IPS-18c (cell line): ENCODE measurements at regions not wholly inside any gene's neighbourhood (a gene's known extent, or its start where the extent isn't known, plus 50 kb on each side); places are given as distances from the start of the nearest gene placed in this dataset.
A peak's percentile ranks its signal among the peaks of the same experiment; 100 is the strongest.
"Not testable (repeated sequence)": the region's sequence is repeated elsewhere in the genome, so short reads cannot be mapped to it uniquely, and the experiment has no call there.

Experiments used
- H3K4me3 ChIP-seq: 2 replicates; pipeline ENCODE4 v1.7.0; 2013; ENCODE audit warnings: low read depth, mild to moderate bottlenecking, low read length, moderate library complexity; ENCODE audit not compliant: insufficient read depth
- H3K9me3 ChIP-seq: one replicate; pipeline ENCODE4 v1.6.1; 2013; ENCODE audit warnings: mild to moderate bottlenecking, low read length, moderate library complexity; ENCODE audit not compliant: control insufficient read depth, insufficient read depth

DNA sequence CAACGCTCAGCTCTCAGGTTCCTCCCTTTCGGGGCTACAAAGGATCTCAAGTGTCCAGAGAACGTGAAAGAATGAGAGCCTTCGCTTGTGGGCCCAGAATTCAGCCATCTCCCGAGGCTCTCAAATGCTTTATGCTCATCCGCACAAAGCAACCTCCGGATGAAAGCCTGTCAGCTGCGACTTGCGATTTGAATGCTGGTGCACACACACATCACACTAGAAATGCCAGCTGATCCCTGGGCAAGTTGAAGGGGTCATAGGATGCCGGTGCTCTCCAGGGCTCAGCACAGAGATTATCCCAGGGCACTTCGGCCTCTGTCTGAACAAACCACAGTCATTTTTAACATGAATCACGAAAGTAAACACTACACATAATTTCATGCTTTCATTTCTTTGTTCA is 141.8 kb upstream of the MYT1L start:
- H3K9me3 ChIP-seq = peaks cover 2% of the 10 kb centered on the region
- H3K4me3 ChIP-seq = no peak overlapping the region

DNA sequence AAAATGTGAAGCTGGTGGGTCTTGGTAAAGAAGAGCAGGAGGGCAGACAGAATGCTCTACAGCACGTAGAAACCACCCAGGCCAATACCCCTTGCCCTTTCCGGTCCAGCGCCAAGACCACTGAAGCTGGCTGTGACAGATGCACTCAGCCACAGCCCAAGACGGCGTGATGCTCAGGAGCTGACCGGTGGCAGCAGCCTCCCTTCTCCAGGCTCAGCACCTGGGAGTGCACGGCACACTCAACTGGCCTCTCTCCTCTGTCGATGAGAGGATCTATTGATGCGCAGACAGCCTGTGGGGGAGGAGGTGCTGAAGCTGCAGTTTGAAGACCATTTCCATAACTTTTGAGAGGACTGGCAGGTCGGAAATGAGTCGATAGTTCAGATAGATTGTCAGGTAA is 141.0 kb upstream of the MYT1L start:
- H3K4me3 ChIP-seq = no peak overlapping the region
- peaks cover 2% of the 10 kb centered on the region for H3K9me3 ChIP-seq

DNA sequence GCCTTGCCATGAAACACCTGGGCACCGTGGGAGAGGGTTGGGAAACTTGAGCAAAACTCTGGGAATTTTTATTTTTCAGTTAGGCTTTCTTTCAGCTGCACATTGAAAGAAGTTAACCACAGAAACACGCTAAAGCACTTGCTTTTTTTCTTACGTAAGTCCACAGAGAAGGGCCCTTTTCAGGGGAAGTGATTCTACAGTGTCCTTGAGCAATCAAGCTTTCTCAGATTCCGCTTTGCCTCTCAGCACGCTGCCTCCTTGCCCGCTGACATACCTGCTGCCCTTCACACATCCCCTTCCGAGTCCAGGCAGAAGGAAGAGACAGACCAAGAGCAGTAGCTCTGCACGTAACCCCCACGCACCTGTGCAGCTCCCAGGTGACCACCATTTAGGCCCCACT is 135.5 kb upstream of the MYT1L start:
- Histone ChIP-seq H3K4me3 (no peak overlapping the region), H3K9me3 (no peaks in the 10 kb centered on the region)

DNA sequence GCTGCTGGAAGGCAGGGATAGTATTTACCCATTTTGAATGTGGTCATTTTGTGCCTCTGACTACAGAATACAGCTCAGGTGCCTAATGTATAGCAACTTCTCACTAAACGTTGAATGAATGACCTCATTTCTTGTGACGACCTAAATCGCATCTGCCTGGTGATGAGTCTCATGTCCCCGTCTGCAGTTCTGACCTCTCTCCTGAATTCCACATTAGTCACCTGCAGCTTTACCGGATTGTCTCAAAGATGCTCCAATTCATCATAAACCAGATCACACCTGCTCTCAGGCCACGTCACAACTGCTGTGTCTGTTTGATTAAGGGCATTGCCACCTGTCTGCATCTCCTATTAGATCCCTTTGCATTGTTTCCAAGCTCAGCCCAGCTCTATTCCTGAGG is 133.6 kb upstream of the MYT1L start:
- Histone ChIP-seq H3K9me3 (peaks cover 3% of the 10 kb centered on the region), H3K4me3 (no peak overlapping the region)

DNA sequence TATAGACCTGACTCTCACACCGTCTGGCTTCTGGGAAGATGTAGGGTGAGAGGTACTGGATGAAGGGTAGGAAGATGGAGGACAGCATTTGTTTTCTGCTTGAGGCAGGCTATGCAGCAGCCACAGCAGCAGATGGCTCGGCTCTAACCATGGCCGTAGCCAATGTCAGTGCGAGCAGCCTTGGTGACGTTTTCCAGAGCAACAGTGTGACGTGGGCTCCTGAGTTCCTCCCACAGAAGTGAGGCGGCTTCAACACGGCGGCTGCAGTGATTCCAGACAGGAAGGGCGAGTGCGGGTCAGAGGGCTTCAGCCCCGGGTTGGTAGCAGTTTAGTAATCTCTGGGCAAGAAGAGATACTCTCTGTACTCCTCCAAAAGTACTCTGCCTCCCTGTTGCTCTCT is 133.0 kb upstream of the MYT1L start:
- Histone ChIP-seq H3K9me3 (peaks cover 3% of the 10 kb centered on the region), H3K4me3 (no peak overlapping the region)

DNA sequence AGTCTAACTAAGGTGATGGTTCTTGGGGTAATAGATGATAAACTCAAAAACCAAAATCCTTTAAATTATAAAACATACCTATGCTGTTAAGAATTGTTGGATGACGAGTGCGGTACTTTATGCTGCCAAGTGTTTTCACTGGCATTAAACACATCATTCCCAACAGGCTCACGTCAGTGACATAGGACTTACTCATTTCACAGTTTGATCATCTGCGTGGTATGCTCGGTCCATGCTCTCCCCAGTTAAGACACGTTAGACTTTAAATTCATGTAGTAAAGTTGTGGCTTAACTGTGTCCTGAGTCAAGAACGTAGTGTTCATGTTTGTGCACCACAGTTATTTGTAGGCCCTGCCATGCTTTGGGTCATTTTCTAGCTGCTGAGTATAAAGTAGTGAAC is 125.6 kb upstream of the MYT1L start:
- H3K9me3 ChIP-seq = peaks cover 3% of the 10 kb centered on the region

DNA sequence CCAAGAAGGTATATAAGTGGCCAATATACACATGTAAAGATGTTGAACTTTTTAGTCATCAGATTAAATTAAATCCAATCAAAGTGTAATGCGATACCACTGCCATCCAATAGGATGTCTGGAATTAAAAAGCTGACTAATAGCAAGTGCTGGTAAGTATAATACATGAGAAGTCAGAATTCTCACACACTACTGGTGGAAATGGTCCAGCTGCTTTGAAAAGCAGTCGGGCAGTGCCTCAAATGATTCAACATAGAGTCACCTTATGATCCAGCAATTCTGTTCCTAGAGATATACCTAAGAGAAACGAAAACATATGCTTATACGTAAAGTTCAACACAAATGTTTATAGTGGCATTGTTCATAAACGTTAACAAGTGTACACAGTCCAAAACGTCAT is 124.1 kb upstream of the MYT1L start:
- Histone ChIP-seq H3K4me3 (no peak overlapping the region), H3K9me3 (no peaks in the 10 kb centered on the region)

More for the DNA sequence above, 125.6 kb upstream of the MYT1L start:
- no peak overlapping the region for H3K4me3 ChIP-seq

DNA sequence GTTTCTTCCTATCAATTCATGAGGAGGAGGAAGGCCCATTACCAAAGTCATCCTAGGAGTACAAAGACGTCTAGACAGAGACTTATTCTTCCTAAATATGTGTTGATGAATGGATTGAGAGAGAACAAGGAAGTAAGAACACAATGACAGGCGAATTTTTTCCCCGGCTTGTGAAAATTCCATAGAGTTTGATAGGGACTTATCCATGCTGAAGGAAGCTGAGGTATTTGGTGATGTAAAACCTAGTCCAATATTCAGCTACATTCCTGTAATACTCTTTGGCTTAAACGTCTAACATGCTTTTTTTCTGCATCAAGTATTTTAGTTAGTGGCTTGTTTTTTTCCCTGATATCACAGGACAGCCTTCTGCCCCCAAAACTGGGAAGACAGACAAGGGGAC is 121.9 kb upstream of the MYT1L start:
- Histone ChIP-seq H3K4me3 (no peak overlapping the region), H3K9me3 (no peaks in the 10 kb centered on the region)

DNA sequence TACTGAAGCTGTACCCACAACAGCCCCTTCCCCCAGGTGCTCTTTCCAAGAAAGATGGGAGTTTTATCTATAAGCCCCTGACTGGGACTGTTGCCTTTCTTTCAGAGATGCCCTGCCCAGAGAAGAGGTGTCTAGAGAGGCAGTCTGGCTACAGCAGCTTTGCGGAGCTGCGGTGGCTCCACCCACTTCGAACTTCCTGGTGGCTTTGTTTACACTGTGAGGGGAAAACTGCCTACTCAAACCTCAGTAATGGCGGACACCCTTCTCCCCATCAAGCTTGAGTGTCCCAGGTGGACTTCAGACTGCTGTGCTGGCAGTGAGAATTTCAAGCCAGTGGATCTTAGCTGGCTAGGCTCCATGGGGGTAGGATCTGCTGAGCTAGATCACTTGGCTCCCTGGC is 120.2 kb upstream of the MYT1L start:
- H3K4me3 ChIP-seq, H3K9me3 ChIP-seq: not testable (repeated sequence)

DNA sequence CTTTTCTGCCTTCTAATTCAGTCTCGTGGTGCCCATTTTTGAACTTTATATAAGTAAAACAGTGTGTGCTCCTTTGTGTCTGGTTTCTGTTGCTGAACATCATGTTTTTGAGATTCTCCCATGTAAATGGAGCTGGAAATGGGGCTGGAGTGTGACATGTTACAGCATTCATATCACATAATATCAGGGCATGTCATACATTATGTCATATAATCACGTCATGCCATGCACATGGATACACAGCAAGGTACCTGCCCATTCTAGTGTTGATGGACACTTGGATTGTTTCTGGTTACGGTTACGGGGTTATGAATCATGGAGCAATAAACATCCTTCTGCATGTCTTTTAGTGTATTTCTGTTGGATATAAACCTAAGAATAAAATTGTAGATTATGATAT is 117.1 kb upstream of the MYT1L start:
- Histone ChIP-seq H3K9me3 (no peaks in the 10 kb centered on the region), H3K4me3 (no peak overlapping the region)

DNA sequence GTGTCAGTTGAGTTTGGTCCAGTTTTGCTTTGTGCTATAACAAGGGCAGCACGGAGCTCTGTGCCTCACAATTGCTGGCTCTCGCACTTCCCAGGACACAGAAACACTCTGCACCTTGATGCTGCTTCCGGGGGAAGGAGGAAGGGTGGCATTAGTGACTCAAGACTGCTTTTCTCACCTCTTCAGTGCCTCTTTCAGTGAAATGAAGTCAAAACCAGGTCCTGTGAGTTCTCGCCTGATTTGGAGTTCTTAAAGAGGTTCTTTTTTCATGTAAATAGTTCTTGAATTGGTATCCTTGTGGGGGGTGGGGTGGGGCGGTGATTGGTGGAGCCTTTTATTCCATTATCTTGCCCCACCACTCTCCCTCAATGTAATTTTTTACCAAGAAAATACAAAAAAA is 91.5 kb upstream of the MYT1L start:
- Histone ChIP-seq H3K4me3 (peak overlapping the region; percentile 24; the same call in 1 of the 2 replicates), H3K9me3 (no peaks in the 10 kb centered on the region)

DNA sequence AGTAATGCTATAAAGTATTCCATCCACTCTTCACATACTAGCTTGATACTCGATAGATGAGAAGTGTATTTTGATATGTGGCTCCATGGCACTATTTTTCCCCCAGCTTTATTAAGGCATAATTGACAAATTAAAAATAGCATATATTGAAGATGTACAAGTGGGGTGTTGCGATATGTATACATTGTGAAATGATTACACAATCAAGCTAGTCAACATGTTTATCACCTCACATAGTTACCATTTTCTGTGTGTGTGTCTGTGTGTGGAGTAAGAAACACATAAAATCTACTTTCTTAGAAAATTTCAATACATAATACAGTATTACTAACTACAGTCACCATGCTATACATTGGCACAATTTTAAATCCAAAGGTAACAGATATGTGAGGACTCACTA is 82.5 kb upstream of the MYT1L start:
- Histone ChIP-seq H3K4me3 (no peak overlapping the region), H3K9me3 (no peaks in the 10 kb centered on the region)

DNA sequence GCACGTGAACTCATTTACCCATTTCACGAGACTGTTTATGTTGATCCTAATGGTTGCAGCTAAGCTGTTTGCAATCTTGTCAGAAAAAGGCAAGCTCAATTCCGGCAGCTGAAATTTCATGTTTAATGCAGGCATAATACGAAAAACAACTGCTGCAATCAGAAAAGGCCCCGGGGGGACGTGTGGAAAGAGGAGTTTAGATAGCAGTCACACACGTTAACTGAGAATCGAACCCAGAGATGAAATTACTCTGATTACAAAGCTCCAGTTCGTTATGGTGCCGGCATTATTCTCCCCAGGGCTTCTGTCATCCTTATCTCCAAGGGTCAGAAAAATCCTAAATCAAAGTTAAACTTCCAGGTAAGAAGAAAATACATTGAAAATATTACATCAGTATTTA is 79.9 kb upstream of the MYT1L start:
- Histone ChIP-seq H3K4me3 (no peak overlapping the region), H3K9me3 (no peaks in the 10 kb centered on the region)

DNA sequence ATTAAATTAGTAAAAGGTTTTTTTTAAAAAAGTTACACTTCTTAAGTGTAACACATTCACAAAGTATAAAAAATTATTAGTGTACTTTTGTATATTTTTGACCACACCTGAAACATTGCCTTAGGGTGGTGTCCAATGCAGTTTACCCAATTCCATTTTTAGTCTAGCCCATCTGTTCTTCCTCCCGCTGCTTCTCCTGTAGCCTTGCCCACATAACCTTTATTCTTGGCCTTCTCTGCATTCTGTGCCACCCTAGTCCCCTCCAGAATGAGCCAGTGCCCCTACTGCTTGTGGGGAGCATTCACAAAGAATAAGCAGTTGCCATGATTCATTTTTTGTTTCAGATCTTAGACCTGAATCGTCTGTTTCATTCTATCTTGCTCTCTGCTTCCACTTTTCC is 78.4 kb upstream of the MYT1L start:
- Histone ChIP-seq H3K9me3 (no peaks in the 10 kb centered on the region), H3K4me3 (no peak overlapping the region)

DNA sequence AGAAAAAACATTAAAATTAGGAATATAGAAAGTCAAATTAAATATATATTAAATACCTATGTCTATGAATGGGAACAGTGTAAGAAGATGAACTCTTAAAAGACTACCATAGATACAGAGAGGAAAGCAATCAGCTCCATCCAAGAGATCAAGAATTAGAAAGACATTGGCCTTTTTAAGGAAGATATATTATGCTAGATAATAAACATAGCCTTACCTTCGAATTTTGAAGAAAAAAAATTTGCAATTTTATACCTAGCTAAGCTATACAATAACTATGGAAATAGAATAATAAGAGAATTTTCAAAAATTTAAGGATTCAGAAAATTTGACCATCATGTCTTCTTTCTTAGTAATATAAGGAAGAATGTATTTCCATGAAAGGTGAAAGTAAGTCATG is 74.7 kb upstream of the MYT1L start:
- H3K9me3 ChIP-seq = no peaks in the 10 kb centered on the region
- H3K4me3 ChIP-seq = no peak overlapping the region

DNA sequence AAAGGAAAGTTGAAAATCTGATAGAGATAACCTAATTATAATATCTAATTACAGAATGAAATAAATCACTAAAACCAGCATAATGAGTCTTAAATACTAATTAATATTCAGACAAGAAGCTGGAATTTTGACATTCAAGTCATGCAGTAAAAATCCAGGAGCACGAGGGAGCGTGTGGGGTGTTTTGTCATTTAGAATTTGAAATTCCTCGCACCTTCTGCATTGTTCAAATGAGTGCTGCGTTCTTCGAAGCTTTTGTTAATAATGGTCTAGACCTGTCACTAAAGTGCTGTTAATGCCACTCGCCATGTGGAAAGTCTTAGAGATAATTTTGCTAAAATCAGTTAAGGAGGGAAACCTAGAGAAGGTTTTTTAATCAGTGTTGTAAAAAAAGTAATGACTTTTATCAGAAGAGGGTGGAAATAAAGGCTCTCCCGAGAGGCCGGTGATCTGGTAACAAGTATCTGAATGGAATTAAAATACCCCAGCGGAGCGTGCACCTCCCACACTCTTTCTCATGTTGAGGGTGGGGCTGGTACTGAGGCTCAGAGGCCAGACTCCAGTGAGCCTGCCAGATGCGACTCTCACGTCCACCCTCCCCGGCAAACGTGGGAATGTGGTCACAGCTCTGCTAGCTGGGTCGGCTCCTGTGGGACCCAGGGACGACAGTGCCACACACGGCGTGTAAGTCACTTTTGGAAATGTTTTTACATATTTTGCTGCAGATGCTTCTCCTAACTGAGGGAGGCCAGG is 69.4 kb upstream of the MYT1L start:
- H3K9me3 ChIP-seq = no peaks in the 10 kb centered on the region
- H3K4me3 ChIP-seq = no peak overlapping the region

DNA sequence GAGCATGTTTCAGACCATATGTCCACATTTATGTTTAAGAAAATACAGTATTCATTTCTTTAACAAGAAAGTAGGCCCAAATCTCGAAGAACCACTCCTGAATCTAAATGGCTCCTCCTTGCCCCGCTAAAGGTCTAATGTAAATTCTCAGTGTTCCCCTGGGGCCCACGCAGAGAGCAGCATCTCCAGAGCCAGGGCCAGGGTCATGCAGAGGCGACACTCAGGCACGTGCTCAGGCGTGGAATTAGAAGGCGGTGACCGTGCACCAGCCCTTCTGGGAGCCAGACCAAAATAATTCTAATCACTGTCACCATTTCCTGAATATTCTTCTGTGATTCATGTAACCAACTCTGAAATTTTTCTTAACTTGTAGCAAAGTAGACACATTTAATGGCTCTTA is 68.3 kb upstream of the MYT1L start:
- H3K9me3 ChIP-seq = peaks cover 2% of the 10 kb centered on the region
- H3K4me3 ChIP-seq = no peak overlapping the region

DNA sequence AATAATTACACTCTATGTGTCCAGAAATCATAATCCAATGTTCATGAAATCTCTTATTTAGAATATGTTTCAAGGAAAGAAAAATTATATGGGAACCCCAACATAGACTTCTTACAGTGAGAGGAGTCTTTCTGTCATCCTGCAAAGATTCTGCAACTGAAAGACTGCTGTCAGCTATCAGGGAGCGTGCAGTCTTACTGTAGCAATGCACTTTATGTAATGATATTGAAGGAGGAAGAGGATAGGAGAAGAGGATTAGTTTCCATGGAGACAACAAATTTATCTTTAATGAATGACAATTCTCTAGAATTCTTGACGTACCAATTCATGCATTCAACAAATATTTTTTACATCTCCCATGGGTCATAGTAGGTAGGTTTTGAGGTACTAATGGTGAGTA is 61.3 kb upstream of the MYT1L start:
- no peak overlapping the region for H3K4me3 ChIP-seq
- H3K9me3 ChIP-seq = peaks cover 7% of the 10 kb centered on the region

DNA sequence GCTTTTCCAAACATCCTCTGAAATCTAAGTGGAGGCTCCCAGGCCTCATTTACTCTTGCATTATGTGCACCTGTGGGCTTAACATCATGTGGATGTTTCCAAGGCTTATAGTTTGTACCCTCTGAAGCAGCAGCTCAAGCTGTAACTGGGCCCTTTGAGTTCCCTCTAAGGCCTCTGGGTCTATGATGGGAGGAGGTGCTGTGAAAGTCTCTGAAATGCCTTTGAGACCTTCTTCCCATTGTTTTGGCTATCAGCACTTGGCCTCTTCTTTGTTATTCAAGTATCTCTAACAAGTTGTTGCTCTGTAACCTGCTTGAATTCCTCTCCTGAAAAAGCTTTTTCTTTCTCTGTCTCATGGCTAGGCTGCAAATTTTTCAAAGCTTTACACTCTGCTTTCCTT is 58.1 kb upstream of the MYT1L start:
- Histone ChIP-seq H3K9me3 (peaks cover 4% of the 10 kb centered on the region), H3K4me3 (no peak overlapping the region)
